Activated effector memory CD4-positive, alpha-beta T cell treated with Interleukin-2 at 50 U/mL for 16 hours (primary cell): ENCODE measurements at regions not wholly inside any gene's neighbourhood (a gene's known extent, or its start where the extent isn't known, plus 50 kb on each side); places are given as distances from the start of the nearest gene placed in this dataset.

Source experiments
- DNase-seq: peaks from one replicate; pipeline ENCODE4 v3.0.0-alpha.2; 2020

GRCh38 chr14:73780896-73781295 is 66.7 kb upstream of the PNMA1 start:
- no peak for DNase-seq

- no peak for DNase-seq
Measured at GRCh38 chr14:73780391-73780790, 66.2 kb upstream of the PNMA1 start.

- no peak for DNase-seq
Measured at GRCh38 chr14:73778736-73779135, 64.6 kb upstream of the PNMA1 start.

GRCh38 chr14:73777420-73777819 is 63.2 kb upstream of the PNMA1 start:
- no peak for DNase-seq

- no peak for DNase-seq
Measured at GRCh38 chr14:73776194-73776537, 62.0 kb upstream of the PNMA1 start.

- no peak for DNase-seq
Measured at GRCh38 chr14:73775339-73776193, 61.4 kb upstream of the PNMA1 start.

- no peak for DNase-seq
Measured at GRCh38 chr14:73774671-73775070, 60.5 kb upstream of the PNMA1 start.

DNA sequence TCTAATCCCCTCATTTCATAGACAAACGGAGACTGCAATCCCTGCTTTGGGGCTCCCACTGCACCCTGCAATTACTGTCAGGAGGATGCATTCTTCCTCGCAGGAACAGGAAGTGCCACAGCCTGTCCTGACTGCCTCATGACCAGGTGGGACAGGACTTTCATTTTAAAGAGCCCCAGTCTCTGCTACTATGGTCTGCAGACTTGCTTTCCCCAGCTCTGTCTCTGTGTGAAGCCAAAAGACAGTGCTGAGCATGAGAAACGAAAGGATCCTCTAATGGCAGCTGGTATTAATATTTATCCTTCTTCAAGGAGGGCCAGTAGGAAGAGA is 60.0 kb upstream of the PNMA1 start:
- no peak for DNase-seq

DNA sequence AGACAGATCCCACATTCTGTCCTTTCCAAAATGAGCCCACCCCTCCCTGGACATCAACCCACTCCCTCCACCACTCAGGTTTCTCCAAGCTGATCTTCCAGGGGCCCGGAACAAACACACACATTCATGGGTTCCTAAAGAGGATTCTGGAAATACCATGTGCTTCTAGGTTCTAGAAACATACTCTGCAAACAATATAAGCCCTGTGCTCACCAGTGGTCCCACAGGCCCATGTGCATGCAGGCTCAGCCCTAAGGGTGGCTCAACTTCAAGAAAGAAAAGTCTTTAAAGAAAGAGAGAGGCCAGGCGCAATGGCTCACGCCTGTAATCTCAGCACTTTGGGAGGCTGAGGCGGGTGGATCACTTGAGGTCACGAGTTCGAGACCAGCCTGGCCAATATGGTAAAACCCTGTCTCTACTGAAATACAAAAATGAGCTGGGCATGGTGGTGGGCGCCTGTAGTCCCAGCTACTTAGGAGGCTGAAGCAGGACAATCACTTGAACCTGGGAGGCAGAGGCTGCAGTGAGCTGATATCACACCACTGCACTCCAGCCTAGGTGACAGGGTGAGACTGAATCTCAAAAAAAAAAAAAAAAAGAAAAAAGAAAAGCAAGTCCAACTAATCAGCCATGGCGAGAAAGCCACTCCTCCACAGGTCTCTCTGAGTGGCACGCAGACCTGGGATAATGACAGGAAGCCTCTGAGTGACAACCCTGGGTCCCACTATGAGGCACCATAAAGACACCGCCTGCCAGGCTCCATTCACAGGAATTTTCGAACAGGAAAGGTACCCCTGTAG is 59.5 kb upstream of the PNMA1 start:
- no peak for DNase-seq

DNA sequence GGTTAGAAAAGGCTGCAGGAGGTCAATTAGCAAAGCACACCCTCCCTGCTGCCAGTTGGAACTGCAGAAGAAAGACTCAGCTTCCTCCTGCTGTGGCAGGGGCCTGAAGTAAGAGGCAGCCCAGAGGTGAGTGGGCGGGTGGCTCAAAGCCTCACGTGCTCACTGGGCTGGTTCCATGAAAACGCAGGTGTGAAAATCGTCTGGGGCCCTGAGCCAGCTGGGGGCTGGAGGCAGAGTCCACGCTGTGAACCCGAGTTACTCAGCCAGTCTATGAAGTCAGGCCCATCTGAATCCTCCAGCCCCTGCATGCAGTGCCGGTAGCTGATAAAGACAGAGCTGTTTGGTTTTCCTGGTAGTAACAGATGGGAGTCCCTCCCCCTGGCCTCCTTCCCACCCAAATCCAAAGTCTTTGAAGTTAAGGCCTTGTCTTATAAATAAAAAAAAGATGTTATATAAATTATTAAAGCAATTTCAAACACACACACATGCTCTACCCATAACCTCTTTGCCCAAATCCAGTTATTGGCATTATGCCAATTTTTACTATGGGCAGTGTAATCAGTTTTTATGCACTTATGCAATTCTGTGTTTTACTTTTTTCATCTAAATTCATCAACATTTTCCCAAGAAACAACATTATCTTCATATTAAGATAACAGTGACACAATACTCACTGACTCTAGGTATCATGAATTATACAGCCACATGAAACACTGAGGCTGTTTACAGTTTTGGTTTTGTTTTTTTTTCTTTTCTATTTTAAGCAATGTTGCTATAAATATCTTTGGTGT is 57.9 kb upstream of the PNMA1 start:
- peak; percentile 48 for DNase-seq

- DNase-seq = no peak
Measured at GRCh38 chr14:73770977-73771847, 57.0 kb upstream of the PNMA1 start.

- no peak for DNase-seq
Measured at GRCh38 chr14:73768107-73768506, 53.9 kb upstream of the PNMA1 start.

GRCh38 chr14:73764406-73765280 is 50.5 kb upstream of the PNMA1 start:
- no peak for DNase-seq
